ENCODE measurements at regions not wholly inside any gene's neighbourhood (a gene's known extent, or its start where the extent isn't known, plus 50 kb on each side); places are given as distances from the start of the nearest gene placed in this dataset.

- no peaks in the 10 kb centered on the region for H3K4me1 ChIP-seq (ENCODE audit: control insufficient read depth, insufficient read depth, low read length)
- ATAC-seq (no peak), DNase-seq (no peak)
- H3K36me3 Mint-ChIP-seq, result peaks cover 24% of the 10 kb centered on the region
- H3K4me3 Mint-ChIP-seq, result no peak overlapping the region
- no peaks in the 10 kb centered on the region for H3K27me3 ChIP-seq (ENCODE audit: control insufficient read depth, insufficient read depth, low read length)
- no peak overlapping the region for H3K27ac ChIP-seq (ENCODE audit: low read length)
- WGBS (ENCODE audit: insufficient coverage), result 89% methylated on average over 3 of the region's 3 CpGs
- H3K27me3 Mint-ChIP-seq (ENCODE audit: low read depth in 2 of 2), result no peaks in the 10 kb centered on the region
- H3K4me3 ChIP-seq (ENCODE audit: low read length), result no peak overlapping the region
- TF ChIP-seq CTCF (IDR thresholded peaks at IDR 0.05), result no peak
- intact Hi-C loops (cut with micrococcal nuclease), result no loop called here
- H3K9me3 Mint-ChIP-seq, result peaks cover 27 to 42% of the 10 kb centered on the region in 2 donors
- H3K27ac Mint-ChIP-seq, result no peak overlapping the region
- no peaks in the 10 kb centered on the region for H3K4me1 Mint-ChIP-seq
- H3K9me3 ChIP-seq (ENCODE audit: control insufficient read depth, insufficient read depth, low read length), result peaks cover 5% of the 10 kb centered on the region
- H3K36me3 ChIP-seq (ENCODE audit: control insufficient read depth, insufficient read depth, low read length), result no peaks in the 10 kb centered on the region
Measured at GRCh38 chr3:965826-966225, 127.0 kb upstream of the CNTN6 start.

GRCh38 chr3:966341-966740 lies 126.5 kb upstream of the CNTN6 start:
- Mint-ChIP-seq H3K27ac (no peak overlapping the region), H3K4me3 (no peak overlapping the region), H3K4me1 (no peaks in the 10 kb centered on the region), H3K9me3 (peaks cover 30 to 44% of the 10 kb centered on the region in 2 donors), H3K36me3 (peaks cover 27% of the 10 kb centered on the region), H3K27me3 (ENCODE audit: low read depth in 2 of 2) (no peaks in the 10 kb centered on the region)
- DNase-seq (no peak), ATAC-seq (no peak)
- H3K27ac ChIP-seq (ENCODE audit: low read length), result no peak overlapping the region
- no peak overlapping the region for H3K4me3 ChIP-seq (ENCODE audit: low read length)
- H3K9me3 ChIP-seq (ENCODE audit: control insufficient read depth, insufficient read depth, low read length), result peaks cover 5% of the 10 kb centered on the region
- WGBS (ENCODE audit: insufficient coverage), result 88% methylated on average over 10 of the region's 10 CpGs
- H3K4me1 ChIP-seq (ENCODE audit: control insufficient read depth, insufficient read depth, low read length), result no peaks in the 10 kb centered on the region
- no peak for TF ChIP-seq CTCF (IDR thresholded peaks at IDR 0.05)
- H3K36me3 ChIP-seq (ENCODE audit: control insufficient read depth, insufficient read depth, low read length), result no peaks in the 10 kb centered on the region
- H3K27me3 ChIP-seq (ENCODE audit: control insufficient read depth, insufficient read depth, low read length), result no peaks in the 10 kb centered on the region
- intact Hi-C loops (cut with micrococcal nuclease), result no loop called here

- Histone ChIP-seq H3K4me1 (ENCODE audit: control insufficient read depth, insufficient read depth, low read length) (no peaks in the 10 kb centered on the region), H3K4me3 (ENCODE audit: low read length) (no peak overlapping the region), H3K27ac (ENCODE audit: low read length) (no peak overlapping the region), H3K9me3 (ENCODE audit: control insufficient read depth, insufficient read depth, low read length) (peaks cover 4% of the 10 kb centered on the region), H3K27me3 (ENCODE audit: control insufficient read depth, insufficient read depth, low read length) (no peaks in the 10 kb centered on the region), H3K36me3 (ENCODE audit: control insufficient read depth, insufficient read depth, low read length) (no peaks in the 10 kb centered on the region)
- intact Hi-C loops (cut with micrococcal nuclease), result no loop called here
- WGBS (ENCODE audit: insufficient coverage), result 18% methylated on average over 1 of the region's 1 CpG
- Mint-ChIP-seq H3K36me3 (peaks cover 13% of the 10 kb centered on the region), H3K4me3 (no peak overlapping the region), H3K9me3 (peaks cover 18 to 34% of the 10 kb centered on the region in 2 donors), H3K27me3 (ENCODE audit: low read depth in 2 of 2) (no peaks in the 10 kb centered on the region), H3K27ac (no peak overlapping the region), H3K4me1 (no peaks in the 10 kb centered on the region)
- no peak for ATAC-seq
- DNase-seq, result no peak
- TF ChIP-seq CTCF (IDR thresholded peaks at IDR 0.05), result no peak
Measured at GRCh38 chr3:973340-973739, 119.5 kb upstream of the CNTN6 start.

- H3K27me3 ChIP-seq (ENCODE audit: control insufficient read depth, insufficient read depth, low read length), result no peaks in the 10 kb centered on the region
- H3K4me1 Mint-ChIP-seq, result no peaks in the 10 kb centered on the region
- H3K27ac ChIP-seq (ENCODE audit: low read length), result no peak overlapping the region
- peaks cover 14 to 27% of the 10 kb centered on the region in 2 donors for H3K9me3 Mint-ChIP-seq
- TF ChIP-seq CTCF (IDR thresholded peaks at IDR 0.05), result no peak
- peaks cover 10% of the 10 kb centered on the region for H3K9me3 ChIP-seq (ENCODE audit: control insufficient read depth, insufficient read depth, low read length)
- H3K27me3 Mint-ChIP-seq (ENCODE audit: low read depth in 2 of 2), result no peaks in the 10 kb centered on the region
- H3K27ac Mint-ChIP-seq, result no peak overlapping the region
- H3K36me3 ChIP-seq (ENCODE audit: control insufficient read depth, insufficient read depth, low read length), result no peaks in the 10 kb centered on the region
- intact Hi-C loops (cut with micrococcal nuclease), result no loop called here
- 87% methylated on average over 5 of the region's 5 CpGs for WGBS (ENCODE audit: insufficient coverage)
- no peak overlapping the region for H3K4me3 ChIP-seq (ENCODE audit: low read length)
- no peak overlapping the region for H3K4me3 Mint-ChIP-seq
- ATAC-seq, result no peak
- H3K4me1 ChIP-seq (ENCODE audit: control insufficient read depth, insufficient read depth, low read length), result no peaks in the 10 kb centered on the region
- DNase-seq, result no peak
- peaks cover 9% of the 10 kb centered on the region for H3K36me3 Mint-ChIP-seq
Measured at GRCh38 chr3:976006-976405, 116.8 kb upstream of the CNTN6 start.

All from natural killer cell (primary cell).